Lower leg skin (tissue), 3 donors: ENCODE measurements at regions not wholly inside any gene's neighbourhood (a gene's known extent, or its start where the extent isn't known, plus 50 kb on each side); places are given as distances from the start of the nearest gene placed in this dataset.

ENCODE experiments used
- CTCF ChIP-seq, 3 donors: fragments of 450-650 bp; IDR thresholded peaks; one replicate each; pipeline ENCODE4 v1.5.1; 2016; ENCODE audit warnings: antibody characterized with exemption in 3 of 3, mild to moderate bottlenecking in 3 of 3, moderate library complexity in 2 of 3
- POLR2A ChIP-seq, 2 donors: fragments of 450-650 bp; IDR thresholded peaks; one replicate each; pipeline ENCODE4 v1.6.1; 2016 to 2017; ENCODE audit warnings: antibody characterized with exemption in 2 of 2, mild to moderate bottlenecking in 1 of 2, moderate library complexity in 1 of 2

- TF ChIP-seq CTCF (IDR thresholded peaks at IDR 0.05) (no peak), POLR2A (IDR thresholded peaks at IDR 0.05) (no peak)
Observed at GRCh38 chr10:64093946-64094535, 572.8 kb downstream of the REEP3 start.
